GM12864 (cell line): ENCODE measurements at regions not wholly inside any gene's neighbourhood (a gene's known extent, or its start where the extent isn't known, plus 50 kb on each side); places are given as distances from the start of the nearest gene placed in this dataset.

ENCODE experiments used
- DNase-seq: peaks from one replicate; pipeline ENCODE4 v3.0.0-alpha.2; 2011; ENCODE audit warnings: low read depth
- H3K4me3 ChIP-seq: 2 replicates; pipeline ENCODE4 v1.5.1; 2011; ENCODE audit warnings: mild to moderate bottlenecking, low read depth, low read length, control low read depth
- CTCF ChIP-seq: IDR thresholded peaks from 2 replicates; pipeline ENCODE4 v1.5.1; 2011; ENCODE audit warnings: low read depth, mild to moderate bottlenecking, moderate library complexity, low read length, control low read depth, inconsistent platforms; ENCODE audit errors: missing control alignments

- no peak for TF ChIP-seq CTCF
- DNase-seq: no peak
Measured at GRCh38 chr15:93809516-93809915, 421.8 kb upstream of the MCTP2 start.

GRCh38 chr15:93803421-93804152 lies 427.8 kb upstream of the MCTP2 start:
- no peak overlapping the region for H3K4me3 ChIP-seq
- TF ChIP-seq CTCF: no peak
- DNase-seq: no peak

More at GRCh38 chr15:93809516-93809915, 421.8 kb upstream of the MCTP2 start:
- H3K4me3 ChIP-seq: no peak overlapping the region

DNA sequence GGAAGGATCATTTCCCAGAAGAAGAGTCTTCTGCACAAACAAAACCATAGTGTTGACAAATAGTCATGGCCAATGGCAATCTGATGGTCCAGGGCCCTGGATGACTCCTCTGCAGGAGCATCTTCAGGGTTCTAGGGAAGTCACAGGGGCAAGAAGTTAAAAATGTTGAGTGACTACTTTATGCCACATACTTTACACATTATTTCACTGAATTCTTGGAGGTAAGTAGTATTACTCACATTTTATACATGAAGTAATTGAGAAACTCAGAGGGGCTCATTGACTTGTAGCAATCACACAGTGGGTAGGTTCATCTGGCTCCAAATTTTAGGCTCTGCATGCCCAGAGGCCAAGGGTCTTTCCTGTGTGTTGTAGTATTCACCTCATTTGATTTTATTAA lies 430.2 kb upstream of the MCTP2 start:
- no peak overlapping the region for H3K4me3 ChIP-seq
- TF ChIP-seq CTCF: no peak
- DNase-seq: no peak

- no peak overlapping the region for H3K4me3 ChIP-seq
- DNase-seq: no peak
- TF ChIP-seq CTCF: no peak
Measured at GRCh38 chr15:93800805-93801204, 430.6 kb upstream of the MCTP2 start.

- no peak for DNase-seq
- TF ChIP-seq CTCF: no peak
Measured at GRCh38 chr15:93789441-93789840, 441.9 kb upstream of the MCTP2 start.

DNA sequence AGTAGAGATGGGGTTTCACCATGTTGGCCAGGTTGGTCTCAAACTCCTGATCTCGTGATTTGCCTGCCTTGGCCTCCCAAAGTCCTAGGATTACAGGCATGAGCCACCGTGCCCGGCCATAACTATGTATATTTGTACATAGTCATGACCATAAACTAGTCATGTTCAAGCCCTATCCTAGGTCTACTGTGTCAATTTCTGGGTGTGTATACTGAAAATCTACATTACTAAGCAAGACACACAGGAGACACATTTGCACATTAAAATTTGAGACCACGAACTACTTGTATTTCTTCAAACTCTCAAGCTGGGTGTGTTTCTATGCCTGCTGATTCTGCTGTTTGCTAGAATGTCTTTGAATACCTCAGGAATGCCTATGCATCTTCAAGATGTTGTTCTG lies 451.3 kb upstream of the MCTP2 start:
- no peak overlapping the region for H3K4me3 ChIP-seq
- TF ChIP-seq CTCF: no peak
- no peak for DNase-seq

More at GRCh38 chr15:93789441-93789840, 441.9 kb upstream of the MCTP2 start:
- no peak overlapping the region for H3K4me3 ChIP-seq

DNA sequence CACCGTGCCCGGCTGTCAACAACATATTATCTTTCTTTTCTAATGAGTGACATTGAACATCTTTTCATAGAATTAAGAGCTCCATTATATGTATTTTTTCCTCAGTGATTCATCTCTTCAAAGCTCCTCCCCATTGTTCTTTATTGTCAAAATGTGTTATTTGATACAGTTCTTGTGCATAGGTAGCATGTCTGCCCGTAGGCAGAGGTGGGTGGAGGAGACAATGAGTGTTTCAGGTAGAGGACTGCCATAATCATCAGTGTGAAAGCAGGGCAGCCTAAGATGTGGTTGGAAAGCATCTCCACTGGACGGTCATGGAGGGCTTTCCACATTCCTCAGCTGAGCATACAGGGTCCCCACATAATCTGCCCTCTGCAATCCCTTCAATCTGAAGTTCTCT lies 452.0 kb upstream of the MCTP2 start:
- H3K4me3 ChIP-seq: no peak overlapping the region
- TF ChIP-seq CTCF: no peak
- DNase-seq: no peak
